HG02798 (cell line): ENCODE measurements at regions not wholly inside any gene's neighbourhood (a gene's known extent, or its start where the extent isn't known, plus 50 kb on each side); places are given as distances from the start of the nearest gene placed in this dataset.
A peak's percentile ranks its signal among the peaks of the same experiment; 100 is the strongest.

ENCODE experiments used
- ATAC-seq: cut with Tn5 transposase; IDR thresholded peaks from one replicate; pipeline ENCODE4 v1.9.1; 2021; ENCODE audit warnings: mild to moderate bottlenecking; ENCODE audit not compliant: unreplicated experiment, poor library complexity

DNA sequence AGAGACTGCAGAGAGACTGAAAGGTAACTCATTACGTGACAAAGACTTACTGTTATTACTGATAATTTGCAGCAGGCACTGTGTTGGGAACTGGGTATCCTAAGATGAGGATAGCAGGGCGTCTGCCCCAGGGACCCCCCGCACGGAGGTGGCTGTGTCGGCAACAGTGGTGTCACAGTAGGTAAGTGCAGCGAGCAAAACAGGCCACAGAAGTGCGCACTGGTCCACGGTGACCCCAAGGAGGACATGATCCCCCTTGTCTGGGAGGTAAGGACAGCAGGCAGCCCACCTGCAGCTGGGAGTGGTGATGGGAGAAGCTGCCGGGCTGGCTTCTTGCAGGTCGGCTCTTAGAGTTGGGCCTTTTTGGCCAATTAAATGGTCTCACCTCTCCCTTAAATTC lies 82.9 kb downstream of the FAM43A start:
- ATAC-seq, result no peak

DNA sequence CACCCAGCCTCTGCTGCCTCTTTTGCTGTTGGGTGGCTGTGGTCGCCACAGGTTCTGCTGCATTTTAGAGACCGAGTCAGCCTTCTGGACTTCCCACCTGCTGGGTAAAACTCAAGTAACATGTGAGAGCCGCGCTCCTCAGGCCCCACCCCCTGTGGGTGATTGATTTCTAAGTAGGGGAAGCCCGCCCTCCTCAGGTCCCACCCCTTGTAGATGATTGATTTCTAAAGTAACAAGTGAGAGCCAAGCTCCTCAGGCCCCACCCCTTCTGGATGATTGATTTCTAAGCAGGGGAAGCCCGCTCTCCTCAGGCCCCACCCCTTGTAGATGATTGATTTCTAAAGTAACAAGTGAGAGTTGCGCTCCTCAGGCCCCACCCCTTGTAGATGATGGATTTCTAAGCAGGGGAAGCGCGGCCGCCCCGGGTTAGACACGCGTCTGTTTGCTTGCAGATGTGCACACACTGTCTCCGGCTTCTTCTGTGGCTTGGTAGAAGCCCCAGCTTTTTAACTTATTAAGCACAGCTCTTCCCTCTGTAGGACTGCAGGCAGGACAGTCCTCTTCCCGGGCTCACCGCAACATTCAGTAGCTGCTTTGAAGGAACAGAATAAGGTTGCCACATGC lies 83.4 kb downstream of the FAM43A start:
- ATAC-seq, result peak; percentile 95

DNA sequence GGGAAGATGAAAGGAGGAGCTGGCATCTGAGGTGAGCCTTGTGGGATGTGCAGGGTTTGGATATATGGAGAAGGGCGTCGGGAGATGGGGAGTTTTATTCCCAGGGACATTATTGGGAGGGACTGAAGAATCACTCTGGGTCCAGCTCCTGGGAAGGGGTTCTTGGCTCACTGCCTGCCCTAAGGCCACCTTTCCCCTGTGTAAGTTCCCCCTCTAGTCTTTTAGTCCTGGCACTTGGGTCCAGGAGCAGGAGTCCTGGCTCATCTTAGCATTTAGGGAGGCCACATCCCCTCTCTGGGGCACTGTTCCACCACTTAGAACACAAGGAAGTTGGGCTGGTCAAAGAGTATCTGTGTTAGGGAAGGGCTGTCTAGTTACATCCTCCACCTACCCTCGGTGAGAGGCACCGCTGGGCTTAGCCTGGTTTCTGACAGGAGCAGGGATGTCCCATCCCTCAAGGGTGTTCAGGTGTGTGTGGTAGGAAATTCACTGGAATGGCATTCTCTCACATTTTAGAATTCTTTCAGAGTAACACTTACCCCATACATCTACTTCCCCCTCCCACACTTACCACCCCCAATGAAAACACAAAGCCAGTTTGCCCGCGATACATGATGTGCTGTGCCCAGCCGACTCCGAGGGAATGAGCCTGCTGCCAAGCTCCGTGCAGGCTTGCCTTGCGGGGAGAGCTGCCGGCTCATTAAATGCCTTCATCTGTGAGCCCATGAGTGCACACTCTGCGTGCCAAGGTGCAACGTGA lies 86.7 kb downstream of the FAM43A start:
- ATAC-seq, result no peak

DNA sequence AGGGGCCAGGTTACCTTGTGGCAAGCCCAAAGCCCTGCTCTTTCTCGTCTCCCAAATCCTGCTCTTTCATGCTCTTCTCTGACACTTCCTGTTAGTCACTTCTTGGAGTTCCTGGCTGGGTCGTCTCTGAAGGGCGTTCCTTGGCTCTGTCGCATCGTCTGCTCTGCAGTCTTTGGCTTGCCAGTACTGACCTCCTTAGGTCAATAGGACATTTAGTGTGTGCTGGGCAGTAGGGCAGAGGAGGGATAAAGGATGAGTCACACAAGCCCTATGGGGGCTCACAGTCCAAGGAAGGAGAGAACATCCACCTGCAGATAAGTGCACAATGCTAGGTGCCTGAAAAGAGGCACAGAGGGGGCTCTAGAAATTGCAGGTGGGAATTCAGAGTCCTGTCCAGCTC lies 87.5 kb downstream of the FAM43A start:
- ATAC-seq, result no peak

DNA sequence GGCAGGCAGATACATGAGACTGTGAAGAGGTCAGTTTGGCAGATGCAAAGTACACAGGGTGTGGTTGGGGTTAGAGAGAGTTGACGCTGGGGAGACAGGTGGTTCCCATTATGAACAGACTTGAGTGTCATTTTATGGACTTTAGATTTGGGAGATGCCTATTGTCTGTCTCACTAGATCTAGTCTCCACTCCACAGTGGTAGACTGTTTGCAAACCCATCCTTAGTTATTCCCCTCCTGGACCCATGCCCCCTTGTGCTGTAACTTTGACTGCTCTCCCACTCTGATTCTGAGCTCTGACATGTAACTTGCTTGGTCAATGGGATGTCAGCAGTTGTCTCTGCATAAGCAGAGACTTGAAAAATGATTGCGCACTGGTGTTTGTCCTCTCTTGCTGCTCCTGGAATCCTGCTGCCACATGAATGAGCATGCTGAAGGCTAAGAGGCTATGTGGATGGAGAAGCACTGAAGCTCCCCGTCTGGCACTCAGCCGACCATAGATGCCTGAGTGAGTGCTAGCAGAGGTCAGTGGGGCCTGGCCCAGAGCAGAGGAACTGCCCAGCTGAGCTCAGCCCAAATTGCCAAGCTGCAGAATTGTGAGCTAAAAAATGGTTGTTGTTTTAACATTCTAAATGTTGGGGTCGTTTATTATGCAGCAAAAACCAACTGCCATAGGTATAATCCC lies 88.2 kb downstream of the FAM43A start:
- ATAC-seq, result no peak

DNA sequence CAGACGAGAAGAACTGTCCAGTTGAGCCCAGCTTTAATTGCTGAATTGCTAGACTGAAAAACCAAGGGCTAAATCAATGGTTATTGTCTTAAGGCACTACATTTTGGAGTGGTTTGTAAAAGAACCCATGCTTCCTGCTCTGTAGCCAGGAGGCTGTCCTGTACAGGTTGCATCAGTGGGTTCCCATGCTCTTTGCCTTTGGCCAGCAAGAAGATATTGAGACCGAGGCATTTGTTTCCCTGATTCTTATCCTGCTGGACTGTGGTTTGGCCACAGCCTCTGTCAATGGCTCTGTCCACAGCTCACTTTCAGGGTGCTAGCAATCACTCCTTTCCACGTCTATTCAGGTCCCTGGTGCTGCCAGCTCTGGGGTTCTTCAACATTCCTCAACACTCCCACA lies 89.6 kb downstream of the FAM43A start:
- ATAC-seq, result no peak

DNA sequence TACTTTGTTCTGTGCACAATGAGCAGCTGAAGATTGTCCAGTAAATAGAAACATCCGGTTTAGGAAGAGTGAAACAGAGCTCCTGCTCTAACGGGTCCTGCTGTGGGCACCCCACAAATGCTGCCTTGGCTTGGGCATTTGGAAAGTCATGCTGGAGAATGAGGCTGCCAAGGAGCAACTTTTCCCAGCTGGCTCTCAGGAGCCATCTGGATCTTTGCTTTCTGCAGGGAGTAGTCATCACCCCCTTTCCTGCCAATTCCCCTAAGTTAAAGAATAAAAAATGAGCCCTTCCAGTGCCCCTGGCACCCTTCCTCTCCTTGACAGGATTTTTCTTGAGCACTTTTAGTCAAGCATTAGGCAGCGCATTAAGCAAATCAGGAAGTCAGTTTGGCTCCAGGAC lies 90.0 kb downstream of the FAM43A start:
- no peak for ATAC-seq

DNA sequence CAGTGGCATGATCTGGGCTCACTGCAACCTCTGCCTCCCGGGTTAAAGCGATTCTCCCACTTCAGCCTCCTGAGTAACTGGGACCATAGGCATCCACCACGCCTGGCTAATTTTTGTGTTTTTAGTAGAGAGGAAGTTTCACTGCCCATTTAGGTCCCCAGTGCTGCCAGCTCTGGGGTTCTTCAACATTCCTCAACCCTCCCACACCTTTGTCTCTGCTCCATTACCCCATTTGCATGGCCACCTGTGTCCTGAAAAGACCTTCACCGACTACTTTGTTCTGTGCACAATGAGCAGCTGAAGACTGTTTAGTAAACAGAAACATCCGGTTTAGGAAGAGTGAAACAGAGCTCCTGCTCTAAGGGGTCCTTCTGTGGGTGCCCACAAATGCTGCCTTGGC lies 92.0 kb downstream of the FAM43A start:
- no peak for ATAC-seq

DNA sequence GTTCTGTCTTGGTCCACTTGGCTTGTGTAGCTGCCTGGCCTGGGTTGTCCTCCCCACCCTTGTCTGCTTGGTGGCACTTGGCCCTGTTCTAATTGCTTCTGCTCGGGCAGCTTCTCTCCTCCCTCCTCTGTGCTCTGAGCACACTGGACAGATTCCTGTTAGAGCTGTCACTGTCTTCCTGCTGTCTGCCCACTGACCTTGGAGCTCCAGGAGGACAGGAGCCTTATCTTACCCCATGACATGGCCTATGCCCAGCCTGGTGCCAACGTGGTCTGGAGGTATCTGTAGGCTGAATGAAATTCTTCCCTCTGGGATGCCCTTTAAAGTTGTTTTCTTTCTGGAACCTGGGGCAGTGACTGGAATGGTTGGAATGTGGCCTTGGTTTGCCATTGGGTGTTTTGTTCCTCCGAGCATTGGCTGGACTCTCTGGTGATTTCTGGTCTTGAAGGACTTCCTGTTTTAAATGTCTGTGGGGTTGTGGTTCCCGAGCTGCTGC lies 94.1 kb downstream of the FAM43A start:
- no peak for ATAC-seq

DNA sequence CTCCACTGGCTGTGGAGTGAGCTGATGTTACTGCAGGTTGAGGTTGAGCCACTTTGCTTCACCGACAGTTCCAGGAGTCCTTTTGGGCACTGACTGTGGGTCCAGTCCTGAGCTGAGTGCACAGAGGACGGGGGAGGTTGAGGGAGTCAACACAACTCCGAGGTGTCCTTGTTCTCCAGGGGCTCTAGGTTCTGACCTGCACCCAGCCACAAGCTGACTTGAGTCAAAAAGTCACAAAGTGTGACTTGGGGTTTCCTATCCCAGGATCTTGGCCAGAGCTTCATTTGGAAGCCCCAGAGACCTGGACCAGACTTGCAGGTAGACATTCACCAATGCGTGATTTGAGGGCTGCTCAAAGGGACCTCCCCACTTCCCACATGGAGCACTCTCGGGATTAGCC lies 95.0 kb downstream of the FAM43A start:
- no peak for ATAC-seq

DNA sequence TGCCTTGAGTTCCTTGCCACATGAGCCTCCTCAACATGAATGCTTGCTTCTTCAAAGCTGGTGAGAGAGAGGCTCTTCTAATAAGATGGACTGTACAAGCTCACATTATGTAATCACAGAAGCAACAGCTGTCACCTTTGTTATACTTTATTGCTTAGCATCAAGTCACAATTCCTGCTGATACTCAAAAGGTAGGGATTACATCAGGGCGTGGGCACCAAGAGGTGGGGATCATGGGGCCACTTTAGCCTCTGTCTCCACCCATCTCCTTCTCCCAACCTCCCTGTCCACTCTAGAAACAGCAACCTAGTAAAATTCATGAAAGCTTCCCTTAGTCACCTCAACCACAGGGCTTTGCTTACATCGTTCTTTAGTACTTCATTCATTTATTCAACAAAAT lies 95.9 kb downstream of the FAM43A start:
- no peak for ATAC-seq

DNA sequence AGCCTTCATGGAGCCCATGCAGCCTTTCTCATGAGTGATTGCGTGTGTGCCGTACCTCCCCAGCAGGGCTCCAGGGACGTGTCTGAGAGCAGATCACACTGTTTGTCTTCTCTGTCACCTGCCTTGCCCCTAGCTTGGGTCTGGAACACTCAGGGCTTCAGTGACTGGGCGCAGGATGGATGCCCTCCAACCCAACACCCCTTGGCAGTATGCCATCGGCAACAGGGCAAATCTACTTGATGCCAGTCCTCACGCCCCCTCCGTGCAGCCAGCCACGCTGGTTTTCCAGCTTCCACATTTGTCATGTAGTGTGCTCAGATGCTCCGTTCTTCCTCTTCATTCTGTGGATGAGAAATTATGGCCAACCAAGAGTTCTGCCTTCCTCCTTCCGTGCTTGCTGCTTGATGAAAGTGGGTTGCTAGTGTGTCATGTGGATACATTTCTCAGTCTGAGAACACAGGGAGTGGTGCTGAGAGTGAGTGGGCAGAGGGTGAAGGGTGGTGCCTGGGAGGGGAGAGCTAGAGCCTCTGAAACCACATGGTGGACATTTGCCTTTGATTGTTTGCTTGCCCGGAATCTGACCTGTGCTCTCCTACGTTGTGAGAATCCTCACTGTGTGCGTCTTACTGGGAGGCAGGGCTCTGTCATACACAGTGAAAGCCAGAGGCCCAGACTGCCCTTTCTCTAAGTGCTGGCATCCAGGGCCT lies 97.2 kb downstream of the FAM43A start:
- ATAC-seq, result no peak

DNA sequence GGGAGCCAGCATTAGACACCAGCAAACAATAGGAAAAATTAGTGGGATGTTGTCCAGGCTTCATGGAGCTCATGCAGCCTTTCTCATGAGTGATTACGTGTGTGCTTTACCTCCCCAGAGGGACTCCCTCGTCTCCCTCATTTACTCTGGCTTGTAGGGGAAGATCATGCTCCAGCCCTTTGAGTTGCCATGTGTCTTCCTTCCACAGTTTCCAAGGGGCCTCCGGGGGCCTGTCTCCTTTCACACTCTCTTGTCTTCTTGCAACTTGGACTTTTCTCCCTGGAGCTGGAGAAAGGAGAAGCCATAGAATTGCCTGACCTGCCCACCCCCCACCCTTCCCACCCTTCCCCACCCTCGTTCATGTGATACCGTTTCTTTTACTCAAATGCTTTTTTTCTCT lies 98.7 kb downstream of the FAM43A start:
- no peak for ATAC-seq

DNA sequence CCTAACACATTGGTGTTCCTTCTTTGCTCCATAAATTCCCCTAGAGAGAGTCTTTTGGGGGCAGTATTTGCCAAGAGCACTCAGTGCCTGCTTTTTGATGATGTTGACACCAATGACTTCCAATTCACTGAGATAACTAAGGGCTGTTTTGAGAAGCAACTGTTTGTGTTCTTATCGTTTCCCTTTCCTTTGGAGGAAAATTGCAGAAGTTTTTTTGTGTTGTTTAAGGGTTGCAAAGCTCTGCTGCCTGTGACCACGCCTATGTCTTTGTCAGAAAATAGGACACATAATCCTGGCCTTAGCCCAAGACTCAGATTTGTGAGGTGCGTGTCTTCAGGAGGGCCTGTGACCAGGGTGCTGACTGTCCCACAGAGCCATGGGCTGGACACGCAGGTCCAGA lies 99.6 kb downstream of the FAM43A start:
- ATAC-seq, result no peak

DNA sequence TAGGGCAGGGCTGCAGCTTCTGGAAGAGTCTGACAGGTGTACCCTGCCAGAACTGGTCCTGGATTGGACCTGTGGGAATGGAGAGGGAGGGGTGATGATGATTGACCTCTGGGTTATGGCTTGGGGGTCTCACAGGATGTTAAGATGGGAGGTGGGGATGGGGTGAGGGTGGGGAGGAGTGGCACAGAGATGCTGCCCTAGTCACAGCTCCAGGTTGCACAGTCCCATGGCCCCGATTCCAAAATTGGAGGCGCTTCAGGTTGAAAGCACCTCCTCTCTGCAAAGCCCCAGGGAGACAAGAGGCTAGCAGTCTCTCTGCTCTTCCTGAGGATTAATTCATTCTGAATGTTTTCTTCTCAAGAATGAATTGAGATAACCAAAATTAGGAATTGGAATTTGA lies 101.4 kb downstream of the FAM43A start:
- no peak for ATAC-seq

DNA sequence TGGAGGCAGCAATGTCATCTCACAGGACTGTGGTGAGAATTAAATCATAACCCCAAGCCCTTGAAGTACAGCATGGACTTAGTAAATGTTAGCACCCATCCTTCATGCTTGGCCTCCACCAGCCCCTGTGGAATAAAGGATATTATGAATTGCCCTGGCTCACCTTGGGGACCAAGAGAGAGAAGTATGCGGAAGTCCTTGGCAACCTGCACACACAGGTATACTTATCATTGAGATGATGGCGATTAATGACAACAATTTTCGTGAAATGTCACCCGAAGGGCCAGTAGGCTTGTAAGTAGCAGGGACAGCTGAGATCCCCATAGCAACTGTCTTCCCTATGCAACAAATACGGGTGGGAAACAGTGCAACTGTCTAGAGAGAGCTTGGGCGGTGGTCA lies 102.0 kb downstream of the FAM43A start:
- ATAC-seq, result no peak

DNA sequence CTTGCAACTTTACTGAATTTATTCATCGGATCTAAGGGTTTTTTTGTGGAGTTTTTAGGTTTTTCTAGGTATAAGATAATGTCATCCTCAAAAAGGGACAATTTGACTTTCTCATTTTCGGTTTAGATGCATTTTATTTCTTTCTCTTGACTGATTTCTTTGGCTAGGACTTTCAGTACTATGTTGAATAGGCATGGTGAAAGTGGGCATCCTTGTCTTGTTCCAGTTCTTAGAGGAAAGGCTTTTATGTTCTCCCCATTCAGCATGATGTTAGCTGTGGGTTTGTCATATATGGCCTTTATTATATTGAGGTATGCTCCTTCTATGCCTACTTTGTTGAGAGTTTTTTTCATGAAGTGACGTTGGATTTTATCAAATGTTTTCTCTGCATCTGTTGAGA lies 106.7 kb downstream of the FAM43A start:
- ATAC-seq, result no peak

DNA sequence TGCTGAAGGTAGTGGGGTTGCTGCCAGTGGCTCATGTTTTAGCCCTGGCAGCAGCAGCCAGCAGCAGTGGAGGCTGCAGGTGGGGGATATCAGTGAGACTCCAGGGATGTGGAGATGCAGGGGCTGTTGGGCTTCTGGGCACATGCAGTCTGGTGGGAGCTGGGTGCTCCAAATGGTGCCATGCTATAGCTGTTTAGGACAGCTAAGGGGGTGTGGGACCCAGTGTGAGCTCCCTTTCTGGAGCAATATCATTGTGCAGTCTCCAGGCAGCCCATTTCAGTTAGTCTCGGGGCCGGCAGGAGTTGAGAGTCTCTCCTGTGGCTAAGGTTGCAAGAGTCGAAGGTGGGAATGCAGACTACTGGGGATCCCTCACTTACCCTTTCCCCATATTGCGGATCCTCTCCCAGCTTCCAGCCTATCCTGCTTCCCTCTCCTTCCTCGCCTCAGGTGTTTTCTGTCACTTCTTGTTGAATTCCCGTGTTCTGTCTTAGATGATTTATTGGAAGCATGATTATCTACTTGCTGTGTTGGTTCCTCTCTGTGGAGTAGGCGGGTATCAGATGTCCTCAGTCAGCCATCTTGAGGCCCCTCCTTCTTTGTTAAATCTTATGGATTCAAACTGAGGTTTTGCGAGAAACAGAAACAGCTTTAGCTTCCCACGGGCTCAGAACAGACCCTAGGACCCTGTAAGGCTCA lies 112.0 kb downstream of the FAM43A start:
- no peak for ATAC-seq

DNA sequence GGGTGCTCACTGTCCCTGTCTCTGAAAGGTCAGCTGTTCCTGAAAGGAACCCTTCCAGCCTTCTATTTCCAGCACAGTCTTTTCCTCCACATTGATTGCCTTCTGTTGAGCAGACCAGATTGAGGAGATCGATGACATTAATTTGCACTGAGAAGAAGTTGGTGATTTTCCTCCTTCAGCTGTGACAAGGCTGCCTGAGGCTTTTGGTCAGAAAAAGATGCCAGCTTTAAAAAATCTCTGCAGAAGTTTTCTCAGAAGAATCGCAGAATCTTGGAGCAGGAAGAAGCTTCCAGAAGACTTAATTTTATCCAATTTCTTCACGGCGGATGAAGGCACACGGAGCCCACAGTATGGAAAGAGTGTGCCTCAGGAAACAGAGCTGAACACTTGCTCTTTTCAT lies 112.8 kb downstream of the FAM43A start:
- no peak for ATAC-seq

DNA sequence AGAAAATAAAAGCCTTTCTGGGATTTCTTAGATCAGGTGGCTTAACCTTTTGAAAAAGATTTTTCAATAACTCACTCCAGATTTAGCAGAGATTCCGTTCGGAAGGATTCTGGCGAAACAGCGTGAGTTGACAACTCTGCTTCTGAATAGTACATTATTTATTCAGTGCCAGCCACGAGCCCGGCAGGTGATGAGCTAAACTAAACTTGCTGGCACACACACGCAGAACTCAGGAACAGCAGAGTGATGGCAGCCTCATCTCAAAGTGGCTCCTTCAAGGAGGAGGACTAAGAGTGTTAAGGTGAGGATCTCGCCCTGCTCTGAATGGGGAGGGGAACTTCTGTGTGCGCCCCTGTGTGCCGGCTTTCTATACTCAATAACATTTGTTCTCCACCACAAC lies 114.3 kb downstream of the FAM43A start:
- ATAC-seq, result no peak
